DMS 273 (cell line): ENCODE measurements at regions not wholly inside any gene's neighbourhood (a gene's known extent, or its start where the extent isn't known, plus 50 kb on each side); places are given as distances from the start of the nearest gene placed in this dataset.

Source experiments
- DNase-seq: peaks from one replicate; lab custom pipeline; 2025; ENCODE audit not compliant: unreplicated experiment; lab: John Stamatoyannopoulos, UW

DNA sequence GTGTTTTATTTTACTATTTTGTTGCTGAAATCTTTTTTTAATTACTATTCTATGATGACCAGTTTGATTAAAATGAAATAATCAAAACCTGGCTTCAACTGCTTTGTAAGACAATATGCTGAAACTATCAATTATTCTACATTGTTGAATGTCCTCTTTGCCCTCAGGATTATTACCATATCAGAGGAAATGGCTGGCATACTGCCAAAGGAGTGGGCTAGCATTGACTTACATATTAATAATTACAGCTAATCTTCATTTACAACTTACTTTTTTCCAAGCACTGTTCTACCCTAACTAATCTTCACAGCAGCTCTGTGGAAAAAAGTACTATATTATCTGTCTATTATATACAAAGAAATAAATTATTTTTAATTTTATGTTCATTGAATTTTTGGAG, 560.5 kb downstream of the BCKDHB start:
- DNase-seq = peak; percentile 37

GRCh38 chr6:80658926-80659325, 552.5 kb downstream of the BCKDHB start:
- DNase-seq = no peak

DNA sequence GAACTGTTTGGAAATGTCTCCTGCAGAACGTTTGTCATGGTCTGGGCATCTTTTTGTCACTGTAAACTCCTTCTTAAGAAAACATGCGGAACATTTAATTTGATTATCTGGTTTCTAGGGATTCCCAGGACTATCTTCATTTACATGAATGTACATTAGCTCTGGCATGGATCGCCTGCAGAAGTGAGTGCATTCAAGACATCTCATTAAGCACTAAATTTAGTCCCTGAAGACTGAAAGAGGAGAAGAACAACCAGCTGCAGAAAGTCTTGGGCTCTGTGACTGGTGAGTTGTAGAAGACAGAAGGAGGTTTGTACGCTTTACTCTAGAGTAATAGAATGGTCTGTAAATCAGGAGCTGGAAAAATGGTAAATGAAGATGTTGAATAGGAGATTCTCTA, 540.7 kb downstream of the BCKDHB start:
- DNase-seq = no peak

GRCh38 chr6:80643881-80644280, 537.4 kb downstream of the BCKDHB start:
- no peak for DNase-seq

GRCh38 chr6:80642452-80642851, 536.0 kb downstream of the BCKDHB start:
- peak; percentile 4 for DNase-seq

DNA sequence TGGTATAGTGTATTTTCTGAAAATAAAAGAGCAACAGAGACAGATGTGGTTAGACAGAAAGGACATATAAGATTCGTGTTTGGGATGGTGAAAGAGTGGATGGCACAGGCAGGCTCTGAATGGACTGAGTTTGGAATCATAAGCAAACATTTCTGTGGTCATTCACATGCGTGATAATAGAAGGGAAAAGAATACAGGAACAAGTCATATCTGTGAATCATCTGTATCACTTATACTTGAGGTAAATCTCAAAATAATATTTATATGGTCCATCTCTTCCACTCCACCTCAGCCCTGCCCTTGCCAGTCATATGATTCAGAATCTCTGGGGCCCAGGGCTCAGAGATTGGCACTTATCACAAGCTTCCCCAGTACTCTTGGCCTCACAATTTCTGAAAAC, 535.1 kb downstream of the BCKDHB start:
- DNase-seq = no peak

DNA sequence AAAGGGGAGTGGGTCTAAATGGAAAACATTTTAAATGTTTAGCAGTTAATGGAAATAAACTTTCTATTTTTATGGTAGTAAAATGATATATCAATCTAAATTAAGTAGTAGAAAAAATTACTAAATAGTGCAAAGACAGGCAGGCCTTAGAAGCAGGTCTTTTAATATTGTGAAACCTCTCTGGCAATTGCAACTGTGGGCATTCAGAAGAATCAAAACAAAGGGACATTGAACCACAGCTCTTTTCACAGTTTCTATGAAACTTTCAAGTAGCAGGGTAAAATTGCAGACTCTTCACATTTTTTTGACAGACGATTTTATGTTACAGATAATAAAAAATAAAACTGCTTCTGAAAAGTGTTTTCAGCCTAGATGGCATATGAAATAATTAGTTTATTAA, 533.7 kb downstream of the BCKDHB start:
- DNase-seq = no peak

GRCh38 chr6:80639181-80639629, 532.7 kb downstream of the BCKDHB start:
- no peak for DNase-seq

DNA sequence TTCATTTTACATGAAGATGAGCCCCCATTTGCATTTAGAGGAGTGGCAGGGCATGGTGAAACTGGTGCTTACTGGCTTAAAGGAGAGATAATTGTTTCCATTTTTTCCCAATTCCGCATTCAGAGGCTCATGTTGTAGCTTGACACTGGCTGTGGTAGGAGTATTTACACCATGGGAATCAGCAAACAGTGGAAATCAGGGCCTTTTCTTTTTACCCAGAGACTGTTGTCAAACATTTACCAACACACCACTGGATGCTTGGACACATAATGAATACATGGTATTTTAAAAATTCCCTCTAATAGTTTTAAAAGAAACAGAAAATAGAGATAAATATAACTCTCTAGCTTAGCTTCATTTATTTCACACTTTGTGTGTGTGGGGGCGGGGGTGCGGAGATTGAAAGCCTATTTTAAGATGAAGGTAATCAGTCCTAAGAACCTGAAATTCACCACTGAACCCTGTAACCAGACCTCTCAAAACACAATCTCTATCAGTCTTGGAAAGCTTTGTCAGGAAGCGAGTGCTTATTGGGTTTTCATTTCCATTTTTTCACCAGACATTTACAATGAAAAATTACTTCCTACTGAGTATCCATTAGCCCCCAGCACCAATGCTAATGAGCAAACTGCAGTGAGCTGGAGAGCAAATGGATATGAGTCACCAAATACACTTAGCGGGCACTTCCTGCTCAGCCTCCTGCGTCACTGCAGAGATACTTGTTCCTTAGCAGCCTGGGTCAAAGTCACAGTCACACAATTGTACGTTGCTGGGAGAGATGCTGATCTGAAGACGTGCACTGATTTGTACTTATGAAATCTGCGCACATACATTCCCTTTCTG, 532.0 kb downstream of the BCKDHB start:
- DNase-seq = peak; percentile 38

DNA sequence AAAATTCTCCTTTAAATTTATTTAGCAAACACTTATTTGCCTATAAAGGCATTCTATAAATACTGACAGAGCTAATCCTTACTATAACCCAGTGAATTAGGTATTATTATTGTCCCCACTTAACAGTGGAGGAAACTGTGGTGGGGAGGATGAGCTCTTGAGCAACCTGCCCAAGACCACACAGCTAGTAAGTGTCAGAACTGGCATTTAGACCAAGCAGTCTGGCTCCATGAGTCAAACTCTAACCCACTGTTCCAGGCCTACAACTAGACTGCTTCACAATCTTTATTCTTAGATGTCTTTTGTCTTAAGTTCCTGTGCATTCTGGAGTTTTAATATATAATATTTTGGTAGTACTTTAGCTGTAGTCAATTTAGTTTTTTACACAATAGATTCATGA, 530.8 kb downstream of the BCKDHB start:
- DNase-seq = no peak

DNA sequence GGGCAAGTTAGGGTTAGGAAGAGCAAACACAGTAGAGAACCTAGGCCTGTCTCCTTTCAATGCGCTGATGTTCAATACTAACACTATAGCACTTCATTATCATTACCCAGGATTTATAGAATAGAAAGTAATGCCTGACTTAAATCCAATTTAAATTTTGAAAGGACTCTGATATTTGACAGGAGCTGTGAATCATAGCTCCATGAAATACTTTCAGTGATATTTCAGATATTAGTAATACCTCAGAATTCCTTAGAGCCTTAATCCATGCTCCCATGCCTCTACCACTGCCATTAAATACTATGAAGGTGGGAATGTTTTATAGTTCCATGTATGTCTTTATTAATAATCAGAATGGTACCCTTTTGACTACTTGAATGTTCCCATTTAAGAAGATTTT, 530.2 kb downstream of the BCKDHB start:
- DNase-seq = no peak

GRCh38 chr6:80633412-80633811, 526.9 kb downstream of the BCKDHB start:
- DNase-seq = no peak

DNA sequence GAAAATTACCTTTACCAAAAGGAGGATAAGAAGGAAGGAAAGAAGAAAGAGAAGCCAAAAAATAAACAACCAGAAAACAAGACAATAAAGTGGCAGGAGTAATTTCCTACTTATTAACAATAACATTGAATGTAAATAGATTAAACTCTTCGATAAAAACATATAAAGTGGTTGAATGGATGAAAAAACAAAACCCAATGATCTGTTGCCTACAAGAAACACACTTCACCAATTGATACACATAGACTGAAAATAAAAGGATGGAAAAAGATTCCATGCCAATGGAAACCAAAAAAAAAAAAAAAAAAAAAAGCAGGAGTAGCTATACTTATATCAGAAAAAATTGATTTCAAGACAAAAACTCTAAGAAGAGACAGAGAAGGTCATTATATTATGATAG, 518.9 kb downstream of the BCKDHB start:
- DNase-seq = no peak

- DNase-seq = no peak
These were observed 516.8 kb downstream of the BCKDHB start for GRCh38 chr6:80623066-80623815.

DNA sequence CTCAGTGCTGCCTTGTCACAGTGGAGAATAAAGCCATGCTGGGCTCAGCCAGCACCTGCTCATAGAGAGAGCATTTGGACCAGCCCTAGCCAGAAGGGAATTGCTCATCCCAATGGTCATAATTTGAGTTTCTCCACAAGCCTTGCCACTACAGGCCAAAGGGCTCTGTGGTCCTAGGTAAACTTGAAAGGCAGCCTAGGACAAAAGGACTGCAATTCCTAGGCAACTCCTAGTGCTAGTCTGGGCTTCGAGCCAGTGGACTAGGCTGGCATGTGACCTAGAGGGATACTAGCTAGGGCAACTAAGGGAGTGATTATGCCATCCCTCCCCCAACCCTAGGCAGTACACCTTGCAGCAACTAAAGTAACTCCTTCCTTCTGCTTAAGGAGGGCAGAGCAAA, 516.2 kb downstream of the BCKDHB start:
- DNase-seq = peak; percentile 23

GRCh38 chr6:80618953-80619352, 512.5 kb downstream of the BCKDHB start:
- DNase-seq = no peak

DNA sequence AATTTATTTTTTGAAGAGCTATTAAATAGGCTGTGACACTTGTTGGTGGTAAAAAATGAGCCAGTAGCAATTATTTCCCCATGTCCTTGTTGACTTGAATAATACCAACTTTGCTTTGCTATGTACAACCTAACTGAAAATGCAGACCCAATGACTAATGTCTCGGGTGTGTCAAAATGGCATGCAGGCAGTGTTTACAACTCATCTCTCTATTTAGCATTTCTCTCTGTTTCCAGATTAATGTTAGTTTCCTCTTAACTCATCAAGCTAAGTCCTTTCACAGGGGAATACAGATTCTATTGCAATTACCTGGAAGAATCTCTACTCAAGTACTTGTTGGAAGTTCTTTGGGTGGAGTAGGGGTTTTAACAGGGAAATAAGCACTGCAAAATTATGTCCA, 504.4 kb downstream of the BCKDHB start:
- no peak for DNase-seq

- DNase-seq = no peak
These were observed 502.4 kb downstream of the BCKDHB start for GRCh38 chr6:80608881-80609280.

- no peak for DNase-seq
These were observed 501.4 kb downstream of the BCKDHB start for GRCh38 chr6:80607811-80608391.

DNA sequence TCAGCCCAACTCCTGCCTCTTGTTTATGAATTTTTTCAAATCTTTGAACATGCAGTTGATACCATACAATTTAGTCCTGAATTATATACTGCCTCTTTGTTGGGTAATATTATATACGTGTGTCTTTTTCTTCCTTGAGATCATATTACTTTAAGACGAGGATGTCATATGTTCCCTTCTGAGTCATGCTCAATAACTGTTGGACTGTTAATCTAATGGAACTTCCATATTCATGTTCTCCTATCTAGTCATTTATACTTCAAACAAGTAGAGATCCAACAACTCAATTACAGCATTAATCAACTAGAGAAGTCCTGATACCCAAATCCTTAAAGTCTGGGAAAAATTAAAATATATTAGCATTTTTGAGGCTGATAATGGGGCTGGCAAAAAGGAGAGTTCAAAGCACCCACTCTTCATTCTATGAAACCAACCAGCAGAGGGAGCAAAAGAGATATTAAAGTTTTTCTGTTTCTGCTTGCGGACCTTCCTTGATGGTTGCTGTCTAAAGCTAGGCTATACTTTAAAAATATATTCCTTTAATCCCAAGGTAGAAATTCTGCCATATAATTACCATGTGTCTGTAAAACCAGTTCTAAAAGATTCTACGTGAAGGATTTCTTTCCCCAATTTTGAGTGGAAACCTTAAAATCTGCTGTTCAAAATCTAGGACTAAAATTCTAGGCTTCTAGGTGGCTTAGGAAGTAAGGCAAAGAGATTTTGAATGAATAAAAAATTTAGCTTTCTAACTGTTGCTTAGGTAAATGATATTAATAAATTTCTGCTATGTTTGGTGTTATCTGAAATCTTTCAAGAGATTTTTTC, 498.9 kb downstream of the BCKDHB start:
- peak; percentile 76 for DNase-seq

GRCh38 chr6:80603679-80604078, 497.2 kb downstream of the BCKDHB start:
- DNase-seq = no peak
